Progenitor cell of endocrine pancreas (in vitro differentiated cells): ENCODE measurements at regions not wholly inside any gene's neighbourhood (a gene's known extent, or its start where the extent isn't known, plus 50 kb on each side); places are given as distances from the start of the nearest gene placed in this dataset.

Experiments used
- DNase-seq: peaks from one replicate; pipeline ENCODE4 v3.0.0; 2021; ENCODE audit warnings: low spot score; ENCODE audit not compliant: unreplicated experiment
- H3K27ac Mint-ChIP-seq: 2 replicates; pipeline ENCODE4 v1.8.0; 2021; ENCODE audit warnings: mild to moderate bottlenecking, moderate library complexity, mixed read lengths
- H3K27me3 Mint-ChIP-seq: 2 replicates; pipeline ENCODE4 v1.8.0; 2021; ENCODE audit warnings: mixed read lengths
- H3K36me3 Mint-ChIP-seq: 2 replicates; pipeline ENCODE4 v1.8.0; 2022; ENCODE audit warnings: mixed read lengths; ENCODE audit not compliant: insufficient read depth
- H3K4me1 Mint-ChIP-seq: 2 replicates; pipeline ENCODE4 v1.8.0; 2021; ENCODE audit warnings: low read depth, mixed read lengths
- H3K4me3 Mint-ChIP-seq: 2 replicates; pipeline ENCODE4 v1.8.0; 2021; ENCODE audit warnings: low read depth, mild to moderate bottlenecking, moderate library complexity, mixed read lengths
- H3K9me3 Mint-ChIP-seq: 2 replicates; pipeline ENCODE4 v1.8.0; 2021; ENCODE audit warnings: low read depth, mixed read lengths
- CTCF ChIP-seq: fragments of 200-600 bp; sonication (generic); IDR thresholded peaks from one replicate; pipeline ENCODE4 v1.5.0; 2021; ENCODE audit warnings: antibody characterized with exemption, mild to moderate bottlenecking; ENCODE audit not compliant: unreplicated experiment

GRCh38 chr21:28215214-28215954 lies 777.3 kb downstream of the LTN1 start:
- H3K27ac Mint-ChIP-seq, result no peak overlapping the region
- H3K36me3 Mint-ChIP-seq, result no peaks in the 10 kb centered on the region
- no peaks in the 10 kb centered on the region for H3K27me3 Mint-ChIP-seq
- no peak for DNase-seq
- peaks cover 3% of the 10 kb centered on the region for H3K9me3 Mint-ChIP-seq
- no peaks in the 10 kb centered on the region for H3K4me1 Mint-ChIP-seq
- H3K4me3 Mint-ChIP-seq, result no peak overlapping the region
- no peak for TF ChIP-seq CTCF

- Mint-ChIP-seq H3K27me3 (no peaks in the 10 kb centered on the region), H3K27ac (no peak overlapping the region), H3K4me3 (no peak overlapping the region), H3K9me3 (peaks cover 2% of the 10 kb centered on the region), H3K36me3 (no peaks in the 10 kb centered on the region), H3K4me1 (no peaks in the 10 kb centered on the region)
- no peak for DNase-seq
- TF ChIP-seq CTCF, result no peak
Observed at GRCh38 chr21:28214786-28215185, 777.9 kb downstream of the LTN1 start.

DNA sequence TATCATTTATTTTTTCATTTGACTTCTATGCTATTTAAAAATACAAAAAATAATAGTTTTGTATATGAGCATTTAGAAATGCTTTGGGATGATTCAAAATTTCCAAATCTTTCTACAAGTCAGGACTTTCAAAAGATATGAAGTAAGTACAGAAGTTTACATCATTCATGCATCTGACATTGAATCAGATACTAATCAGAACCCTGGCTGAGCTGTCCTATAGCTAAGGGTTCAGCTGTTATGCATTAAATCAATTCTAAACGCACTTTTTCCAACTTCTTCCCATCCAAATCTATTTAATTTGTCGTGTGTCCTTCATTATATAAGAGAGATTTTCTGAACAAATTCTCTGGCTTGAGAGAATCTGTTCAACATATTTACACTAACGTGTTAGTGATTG lies 779.4 kb downstream of the LTN1 start:
- no peak overlapping the region for H3K4me3 Mint-ChIP-seq
- no peaks in the 10 kb centered on the region for H3K4me1 Mint-ChIP-seq
- H3K36me3 Mint-ChIP-seq, result no peaks in the 10 kb centered on the region
- no peak for DNase-seq
- H3K27me3 Mint-ChIP-seq, result no peaks in the 10 kb centered on the region
- H3K9me3 Mint-ChIP-seq, result no peaks in the 10 kb centered on the region
- H3K27ac Mint-ChIP-seq, result no peak overlapping the region
- TF ChIP-seq CTCF, result no peak

- H3K27ac Mint-ChIP-seq, result no peak overlapping the region
- TF ChIP-seq CTCF, result no peak
- DNase-seq, result no peak
- no peak overlapping the region for H3K4me3 Mint-ChIP-seq
- H3K36me3 Mint-ChIP-seq, result no peaks in the 10 kb centered on the region
- no peaks in the 10 kb centered on the region for H3K9me3 Mint-ChIP-seq
- H3K27me3 Mint-ChIP-seq, result no peaks in the 10 kb centered on the region
- H3K4me1 Mint-ChIP-seq, result no peaks in the 10 kb centered on the region
Observed at GRCh38 chr21:28212061-28212460, 780.6 kb downstream of the LTN1 start.

DNA sequence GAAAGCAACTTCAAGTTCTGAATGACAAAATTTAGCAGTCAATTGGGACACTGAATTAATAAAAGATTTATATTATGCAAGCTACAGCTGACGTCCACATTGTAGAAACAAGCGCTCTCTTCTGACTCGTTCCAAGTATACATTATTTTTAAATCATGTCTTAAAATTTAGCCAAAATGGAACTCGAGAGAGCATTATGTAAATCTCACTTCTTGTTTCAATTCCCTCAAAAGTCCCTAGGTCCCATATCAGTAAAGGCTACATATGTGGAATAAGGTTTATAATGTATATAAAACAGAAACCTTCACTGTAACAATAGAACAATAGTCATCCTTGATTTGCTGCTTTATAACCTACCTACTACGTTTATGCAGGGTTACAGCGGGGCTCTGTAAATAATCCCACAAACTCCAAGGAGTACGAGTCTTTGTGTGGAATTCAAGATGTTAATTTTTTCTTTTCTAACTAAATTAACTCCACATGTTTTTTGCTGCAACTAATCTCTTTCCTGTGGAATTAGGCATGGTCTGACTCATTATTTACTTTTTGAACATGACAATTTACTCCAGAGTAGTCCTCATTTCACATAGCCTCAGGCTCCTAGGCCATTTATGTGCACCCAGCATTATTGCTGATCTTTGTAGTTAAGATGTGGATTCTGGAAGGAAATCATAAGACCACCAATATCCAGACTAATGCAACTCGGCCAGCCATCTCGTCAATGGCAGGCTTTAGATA lies 785.1 kb downstream of the LTN1 start:
- TF ChIP-seq CTCF, result no peak
- H3K9me3 Mint-ChIP-seq, result peaks cover 5% of the 10 kb centered on the region
- no peak overlapping the region for H3K27ac Mint-ChIP-seq

More for the DNA sequence above, 785.1 kb downstream of the LTN1 start:
- DNase-seq, result no peak
- no peaks in the 10 kb centered on the region for H3K4me1 Mint-ChIP-seq
- H3K36me3 Mint-ChIP-seq, result no peaks in the 10 kb centered on the region
- H3K27me3 Mint-ChIP-seq, result no peaks in the 10 kb centered on the region
- no peak overlapping the region for H3K4me3 Mint-ChIP-seq
